ENCODE measurements at regions not wholly inside any gene's neighbourhood (a gene's known extent, or its start where the extent isn't known, plus 50 kb on each side); places are given as distances from the start of the nearest gene placed in this dataset.

DNA sequence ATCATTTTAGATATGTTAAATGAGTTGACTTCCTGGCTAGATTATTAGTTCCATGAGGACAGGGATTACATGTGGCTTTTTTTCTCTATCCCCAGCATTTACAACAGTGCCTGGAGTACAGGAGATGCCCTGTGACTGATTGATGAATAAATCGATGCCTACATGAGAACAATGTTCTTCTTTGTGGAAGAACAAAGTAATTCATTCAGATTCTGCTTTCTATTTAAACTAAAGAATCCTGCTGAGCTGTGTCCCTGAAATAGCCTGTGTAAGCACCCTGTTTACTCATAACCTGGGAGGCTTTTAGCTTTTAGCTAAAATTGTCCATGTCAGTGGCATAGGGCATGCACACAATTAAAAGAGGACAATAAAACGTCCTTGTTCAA is 125.1 kb upstream of the BTBD3 start:
- H3K4me1 ChIP-seq (ENCODE audit: insufficient read depth, low read length) = peaks cover 23% of the 10 kb centered on the region
- no peaks in the 10 kb centered on the region; the same call in 1 of the 2 replicates for H3K27me3 ChIP-seq (ENCODE audit: insufficient read depth, low read length)
- H3K4me3 ChIP-seq (ENCODE audit: low read length) = no peak overlapping the region
- no peaks in the 10 kb centered on the region for H3K36me3 ChIP-seq (ENCODE audit: insufficient read depth, low read depth, low read length)
- no peaks in the 10 kb centered on the region for H3K9me3 ChIP-seq (ENCODE audit: insufficient read depth, low read depth, low read length)
- no peak overlapping the region for H3K9ac ChIP-seq (ENCODE audit: low read depth, low read length)
- H3K27ac ChIP-seq (ENCODE audit: low read length) = no peak overlapping the region

DNA sequence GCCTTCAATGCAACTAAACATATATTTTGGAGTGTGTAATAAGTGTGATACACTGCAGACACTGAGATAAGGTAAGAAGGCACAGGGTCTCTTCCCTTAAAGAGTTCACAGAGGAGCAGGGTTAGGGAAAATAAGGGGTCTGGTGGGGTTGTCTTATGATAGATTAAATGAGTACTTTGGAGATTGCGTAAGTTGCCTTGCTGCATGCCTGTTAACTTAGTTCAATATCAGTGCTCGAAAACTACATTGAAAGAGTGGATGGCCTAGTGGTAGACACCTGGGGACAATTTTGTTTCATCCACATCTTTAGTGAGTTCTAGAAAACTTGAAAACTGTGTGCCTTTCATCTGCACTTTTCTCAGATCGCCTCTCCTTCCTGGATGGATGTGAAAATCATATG is 123.2 kb upstream of the BTBD3 start:
- H3K9ac ChIP-seq (ENCODE audit: low read depth, low read length) = no peak overlapping the region
- H3K27ac ChIP-seq (ENCODE audit: low read length) = no peak overlapping the region
- no peaks in the 10 kb centered on the region; the same call in 1 of the 2 replicates for H3K27me3 ChIP-seq (ENCODE audit: insufficient read depth, low read length)
- peaks cover 21% of the 10 kb centered on the region for H3K4me1 ChIP-seq (ENCODE audit: insufficient read depth, low read length)
- no peaks in the 10 kb centered on the region for H3K9me3 ChIP-seq (ENCODE audit: insufficient read depth, low read depth, low read length)
- no peak overlapping the region for H3K4me3 ChIP-seq (ENCODE audit: low read length)
- H3K36me3 ChIP-seq (ENCODE audit: insufficient read depth, low read depth, low read length) = no peaks in the 10 kb centered on the region

DNA sequence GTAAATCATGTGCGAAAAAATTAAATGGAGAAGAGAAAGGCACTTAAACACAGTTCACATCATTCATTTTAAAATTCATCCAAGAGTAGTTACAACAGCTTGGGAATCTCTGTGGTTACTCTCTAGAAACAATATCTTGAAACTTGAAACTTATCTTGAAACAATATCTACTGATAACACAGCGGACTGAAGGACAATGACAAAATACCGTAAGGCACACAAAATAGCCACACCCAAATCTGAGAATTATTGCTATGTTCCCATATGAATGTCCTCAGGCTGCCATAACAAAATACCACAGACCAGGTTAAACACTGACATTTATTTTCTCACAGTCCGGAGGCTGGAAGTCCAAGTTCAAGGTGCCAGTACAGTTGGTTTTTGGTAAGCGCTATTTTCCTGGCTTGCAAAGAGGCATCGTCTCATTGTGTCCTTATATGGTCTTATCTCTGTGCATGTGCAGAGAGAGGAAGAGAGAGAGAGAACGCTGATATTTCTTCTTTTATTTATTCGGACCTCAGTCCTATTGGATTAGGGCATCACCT is 122.5 kb upstream of the BTBD3 start:
- Histone ChIP-seq H3K36me3 (ENCODE audit: insufficient read depth, low read depth, low read length) (no peaks in the 10 kb centered on the region), H3K4me3 (ENCODE audit: low read length) (no peak overlapping the region), H3K9ac (ENCODE audit: low read depth, low read length) (no peak overlapping the region), H3K4me1 (ENCODE audit: insufficient read depth, low read length) (peaks cover 24% of the 10 kb centered on the region), H3K9me3 (ENCODE audit: insufficient read depth, low read depth, low read length) (no peaks in the 10 kb centered on the region), H3K27ac (ENCODE audit: low read length) (no peak overlapping the region), H3K27me3 (ENCODE audit: insufficient read depth, low read length) (no peaks in the 10 kb centered on the region; the same call in 1 of the 2 replicates)

DNA sequence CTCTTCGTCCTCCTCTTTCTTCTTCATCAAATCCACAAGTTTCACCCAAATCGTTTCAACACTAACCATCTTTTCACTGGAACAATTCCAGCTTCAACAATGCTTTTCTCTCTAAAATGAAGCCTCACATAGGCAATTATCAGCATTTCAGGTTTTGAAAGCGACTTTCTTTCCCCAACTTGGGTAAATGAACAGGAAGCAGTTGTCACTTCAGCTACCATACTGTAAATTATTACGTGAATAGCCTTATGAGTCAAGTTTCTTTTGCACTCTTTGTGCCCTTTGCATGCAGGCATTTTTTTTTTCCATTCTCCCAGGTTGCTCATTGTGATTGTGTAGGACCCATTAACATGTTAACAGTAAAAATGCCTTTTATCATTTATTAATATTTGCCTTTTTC is 121.7 kb upstream of the BTBD3 start:
- Histone ChIP-seq H3K36me3 (ENCODE audit: insufficient read depth, low read depth, low read length) (no peaks in the 10 kb centered on the region), H3K27ac (ENCODE audit: low read length) (no peak overlapping the region), H3K4me3 (ENCODE audit: low read length) (no peak overlapping the region), H3K4me1 (ENCODE audit: insufficient read depth, low read length) (peaks cover 24% of the 10 kb centered on the region), H3K9ac (ENCODE audit: low read depth, low read length) (no peak overlapping the region), H3K9me3 (ENCODE audit: insufficient read depth, low read depth, low read length) (no peaks in the 10 kb centered on the region), H3K27me3 (ENCODE audit: insufficient read depth, low read length) (no peaks in the 10 kb centered on the region; the same call in 1 of the 2 replicates)

DNA sequence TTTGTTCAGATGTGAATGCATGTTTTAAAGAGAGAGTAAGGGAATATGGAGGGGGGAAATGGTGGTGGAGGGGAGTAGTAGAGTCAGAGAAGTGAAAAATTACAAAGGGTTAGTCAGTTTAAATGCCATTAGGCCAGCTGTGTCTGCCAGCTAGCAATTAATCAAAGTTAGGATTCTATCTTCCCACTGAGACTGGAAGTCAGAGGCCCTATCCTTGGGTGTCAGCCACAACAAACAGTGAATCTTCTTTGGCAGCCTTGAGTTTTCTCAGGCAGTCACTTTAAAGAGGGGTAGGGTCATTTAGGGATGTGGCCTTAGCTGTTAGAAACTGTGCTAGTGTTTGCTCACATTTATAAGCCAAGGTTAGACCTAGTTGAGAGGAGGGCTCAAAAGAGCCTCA is 120.5 kb upstream of the BTBD3 start:
- H3K36me3 ChIP-seq (ENCODE audit: insufficient read depth, low read depth, low read length) = no peaks in the 10 kb centered on the region
- H3K9ac ChIP-seq (ENCODE audit: low read depth, low read length) = no peak overlapping the region
- H3K27ac ChIP-seq (ENCODE audit: low read length) = no peak overlapping the region
- H3K27me3 ChIP-seq (ENCODE audit: insufficient read depth, low read length) = no peaks in the 10 kb centered on the region; the same call in 1 of the 2 replicates
- H3K4me3 ChIP-seq (ENCODE audit: low read length) = no peak overlapping the region
- no peaks in the 10 kb centered on the region for H3K9me3 ChIP-seq (ENCODE audit: insufficient read depth, low read depth, low read length)
- H3K4me1 ChIP-seq (ENCODE audit: insufficient read depth, low read length) = peaks cover 14% of the 10 kb centered on the region

DNA sequence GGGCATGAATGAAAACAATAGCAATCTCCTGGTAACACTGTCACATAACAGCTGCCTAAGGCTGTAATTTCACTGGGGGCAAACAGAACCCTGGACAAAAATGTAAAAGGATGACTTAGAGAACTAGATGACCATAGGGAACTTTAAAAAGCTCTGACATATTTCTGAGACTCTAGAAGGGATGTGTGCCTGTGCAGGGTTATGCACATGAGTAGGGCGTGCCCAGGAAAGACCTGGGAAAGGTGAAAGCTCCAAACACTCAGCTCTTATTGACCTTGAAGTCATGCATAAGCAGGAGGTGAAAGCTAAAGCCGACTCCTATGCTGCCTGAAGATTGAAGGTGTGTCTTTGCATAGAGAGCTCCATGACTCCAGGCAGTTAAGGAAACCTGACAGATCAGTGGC is 118.4 kb upstream of the BTBD3 start:
- Histone ChIP-seq H3K4me3 (ENCODE audit: low read length) (no peak overlapping the region), H3K9me3 (ENCODE audit: insufficient read depth, low read depth, low read length) (no peaks in the 10 kb centered on the region), H3K9ac (ENCODE audit: low read depth, low read length) (no peak overlapping the region), H3K4me1 (ENCODE audit: insufficient read depth, low read length) (peaks cover 7% of the 10 kb centered on the region; the same call in 1 of the 2 replicates), H3K27ac (ENCODE audit: low read length) (no peak overlapping the region), H3K36me3 (ENCODE audit: insufficient read depth, low read depth, low read length) (no peaks in the 10 kb centered on the region), H3K27me3 (ENCODE audit: insufficient read depth, low read length) (no peaks in the 10 kb centered on the region; the same call in 1 of the 2 replicates)

DNA sequence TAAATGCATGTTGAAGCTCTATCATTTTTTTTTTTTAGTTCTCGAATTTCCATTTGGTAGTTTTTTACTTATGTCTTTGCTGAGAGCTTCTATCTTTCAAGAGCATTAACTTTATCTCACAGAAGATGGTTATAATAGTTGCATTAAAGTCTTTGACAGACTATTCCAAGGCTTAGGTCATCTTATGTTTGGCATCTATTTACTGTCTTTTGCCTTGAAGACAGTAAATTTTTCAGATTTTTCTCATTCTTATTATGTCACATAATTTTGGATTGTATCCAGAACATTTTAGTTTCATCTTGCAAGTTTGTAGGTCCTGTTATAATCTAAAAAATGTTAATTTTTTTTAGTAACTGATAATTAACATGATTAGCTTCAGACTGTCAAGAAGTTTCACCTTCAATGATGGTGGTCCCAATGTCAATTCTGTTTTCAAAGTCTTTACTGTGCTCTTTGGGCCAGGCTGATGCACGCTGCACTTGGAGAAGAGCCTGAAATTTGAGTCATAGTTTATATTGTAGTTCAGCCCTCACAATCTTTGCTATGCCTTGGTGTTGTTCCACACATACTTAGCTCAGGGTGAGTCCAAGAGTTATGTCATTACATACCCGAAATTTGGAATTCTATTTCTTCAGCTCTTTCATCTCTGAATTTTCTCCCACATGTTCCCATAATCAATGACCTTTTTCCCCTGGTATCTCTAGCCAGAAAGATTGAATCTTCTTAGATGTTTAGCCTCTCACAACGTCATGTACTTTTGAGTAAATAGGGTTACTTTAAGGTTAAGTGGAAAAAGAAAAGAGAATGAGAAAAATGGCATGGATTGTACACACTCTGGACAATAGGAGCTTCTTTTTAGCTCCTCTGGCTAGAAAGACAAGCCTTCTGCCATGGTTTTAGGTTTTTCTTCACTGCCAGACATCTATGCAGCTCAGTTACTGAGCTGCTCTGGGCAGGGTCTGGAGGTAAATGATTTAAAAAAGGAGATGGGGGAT is 110.3 kb upstream of the BTBD3 start:
- Histone ChIP-seq H3K36me3 (ENCODE audit: insufficient read depth, low read depth, low read length) (no peaks in the 10 kb centered on the region), H3K27ac (ENCODE audit: low read length) (no peak overlapping the region), H3K27me3 (ENCODE audit: insufficient read depth, low read length) (no peaks in the 10 kb centered on the region), H3K9me3 (ENCODE audit: insufficient read depth, low read depth, low read length) (no peaks in the 10 kb centered on the region), H3K9ac (ENCODE audit: low read depth, low read length) (no peak overlapping the region), H3K4me1 (ENCODE audit: insufficient read depth, low read length) (peaks cover 16% of the 10 kb centered on the region; the same call in 1 of the 2 replicates), H3K4me3 (ENCODE audit: low read length) (no peak overlapping the region)

DNA sequence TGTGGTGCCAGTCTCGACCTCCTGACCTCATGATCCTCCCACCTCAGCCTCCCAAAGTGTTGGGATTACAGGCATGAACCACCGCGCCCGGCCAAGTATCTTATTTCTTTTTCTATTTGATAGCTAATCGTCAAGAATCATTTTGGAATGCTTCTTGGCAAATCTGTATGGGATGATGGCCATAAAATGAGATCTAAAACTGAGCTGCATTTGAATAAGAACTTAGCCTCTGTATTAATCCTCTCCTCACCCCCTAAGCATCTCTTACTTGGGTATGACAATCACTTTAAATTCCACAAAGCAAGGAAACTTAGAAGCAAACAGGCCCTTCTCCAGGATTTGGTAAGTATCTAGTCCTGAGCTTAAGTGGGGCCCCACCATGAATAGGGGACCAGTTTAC is 108.9 kb upstream of the BTBD3 start:
- H3K27ac ChIP-seq (ENCODE audit: low read length) = no peak overlapping the region
- no peaks in the 10 kb centered on the region for H3K9me3 ChIP-seq (ENCODE audit: insufficient read depth, low read depth, low read length)
- no peaks in the 10 kb centered on the region for H3K36me3 ChIP-seq (ENCODE audit: insufficient read depth, low read depth, low read length)

DNA sequence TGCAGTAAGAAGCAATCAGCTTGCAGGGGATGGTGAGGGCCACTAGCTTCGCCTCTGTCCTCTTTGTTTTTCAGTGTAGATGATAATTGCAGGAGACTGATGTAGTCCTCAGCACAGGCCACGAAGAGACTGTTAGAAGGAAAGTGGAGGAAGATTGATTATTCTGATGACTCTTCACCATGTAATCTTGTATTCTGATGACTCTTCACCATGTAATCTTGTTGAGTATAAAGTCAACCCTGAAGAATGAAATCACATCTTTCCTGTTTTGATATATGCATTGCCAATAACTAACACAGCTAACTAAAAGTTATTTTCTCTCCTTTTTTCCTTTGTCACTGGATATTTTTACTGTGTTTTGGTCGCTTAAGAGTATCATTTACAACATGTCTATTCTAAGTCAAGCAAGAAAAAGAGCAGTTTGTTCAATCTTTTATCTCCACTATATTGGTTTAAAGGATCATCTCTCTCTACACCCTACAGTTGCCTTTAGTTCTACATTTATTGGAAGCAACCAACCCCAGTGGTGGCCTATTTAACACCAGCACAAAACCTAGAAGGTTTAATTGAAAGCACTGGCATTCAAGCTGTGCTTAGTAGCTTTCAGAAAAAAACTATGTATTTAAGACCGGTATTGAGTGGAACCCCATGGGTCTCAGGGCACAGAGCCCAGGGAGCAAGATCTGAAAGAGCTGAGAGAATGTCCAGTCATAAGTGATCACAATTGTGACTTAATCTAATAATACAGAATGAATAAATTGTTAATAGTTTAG is 107.2 kb upstream of the BTBD3 start:
- Histone ChIP-seq H3K36me3 (ENCODE audit: insufficient read depth, low read depth, low read length) (no peaks in the 10 kb centered on the region), H3K27me3 (ENCODE audit: insufficient read depth, low read length) (no peaks in the 10 kb centered on the region), H3K4me1 (ENCODE audit: insufficient read depth, low read length) (peaks cover 16% of the 10 kb centered on the region; the same call in 1 of the 2 replicates), H3K9me3 (ENCODE audit: insufficient read depth, low read depth, low read length) (no peaks in the 10 kb centered on the region), H3K27ac (ENCODE audit: low read length) (no peak overlapping the region), H3K9ac (ENCODE audit: low read depth, low read length) (no peak overlapping the region), H3K4me3 (ENCODE audit: low read length) (no peak overlapping the region)

More for the DNA sequence above, 108.9 kb upstream of the BTBD3 start:
- Histone ChIP-seq H3K4me1 (ENCODE audit: insufficient read depth, low read length) (peaks cover 16% of the 10 kb centered on the region; the same call in 1 of the 2 replicates), H3K4me3 (ENCODE audit: low read length) (no peak overlapping the region), H3K27me3 (ENCODE audit: insufficient read depth, low read length) (no peaks in the 10 kb centered on the region), H3K9ac (ENCODE audit: low read depth, low read length) (no peak overlapping the region)

DNA sequence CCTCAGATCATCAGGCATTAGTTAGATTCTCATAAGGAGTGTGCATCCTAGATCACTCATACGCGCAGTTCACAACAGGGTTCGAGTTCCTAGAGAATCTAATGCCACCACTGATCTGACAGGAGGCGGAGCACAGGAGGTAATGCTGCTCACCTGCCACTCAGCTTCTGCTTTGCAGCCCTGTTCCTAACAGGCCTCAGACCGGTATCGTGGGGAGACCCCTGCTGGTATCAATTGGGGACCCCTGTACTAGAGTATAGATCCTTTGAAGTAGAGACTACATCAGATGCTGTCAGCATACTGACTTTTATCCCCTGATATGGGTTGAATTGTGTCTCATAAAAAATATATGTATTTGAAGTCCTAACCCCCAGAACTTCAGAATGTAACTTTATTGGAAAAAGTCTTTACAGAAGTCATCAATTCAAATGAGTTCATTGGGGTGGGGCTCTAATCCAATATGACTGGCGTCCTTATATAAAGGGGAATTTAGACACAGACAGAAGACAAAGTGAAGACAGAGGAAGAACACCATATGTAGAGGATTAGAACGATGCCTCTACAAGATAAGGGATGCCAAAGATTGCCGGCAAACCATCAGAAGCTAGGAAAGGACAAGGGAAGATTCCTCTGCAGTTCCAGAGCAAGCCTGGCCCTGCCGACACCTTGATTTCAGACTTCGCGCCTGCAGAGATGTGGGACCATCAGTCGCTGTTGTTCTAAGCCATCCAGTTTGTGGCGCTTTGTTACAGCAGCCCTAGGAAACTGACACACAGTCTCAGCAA is 104.4 kb upstream of the BTBD3 start:
- Histone ChIP-seq H3K4me3 (ENCODE audit: low read length) (no peak overlapping the region), H3K27me3 (ENCODE audit: insufficient read depth, low read length) (no peaks in the 10 kb centered on the region; the same call in 1 of the 2 replicates), H3K27ac (ENCODE audit: low read length) (no peak overlapping the region), H3K9ac (ENCODE audit: low read depth, low read length) (no peak overlapping the region), H3K4me1 (ENCODE audit: insufficient read depth, low read length) (no peaks in the 10 kb centered on the region), H3K36me3 (ENCODE audit: insufficient read depth, low read depth, low read length) (no peaks in the 10 kb centered on the region), H3K9me3 (ENCODE audit: insufficient read depth, low read depth, low read length) (no peaks in the 10 kb centered on the region)

DNA sequence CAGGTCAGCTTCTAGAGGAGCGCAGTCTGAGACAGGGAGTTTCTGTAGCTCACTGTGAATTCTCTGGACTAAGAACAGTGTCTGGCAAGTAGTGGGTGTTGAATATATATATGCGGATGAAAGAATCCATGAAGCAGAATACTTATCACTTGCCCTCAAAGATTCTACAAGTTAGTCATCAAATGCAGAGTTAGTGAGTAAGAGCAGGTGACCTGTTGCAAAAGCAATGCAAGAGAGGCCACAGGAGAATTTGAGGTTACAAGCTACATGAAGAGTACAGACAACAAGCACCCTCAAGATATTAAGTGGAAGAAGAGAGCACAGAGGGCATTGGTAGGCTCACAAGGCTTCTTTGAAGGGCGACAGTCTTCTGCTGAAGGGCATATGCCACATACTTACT is 103.4 kb upstream of the BTBD3 start:
- no peak overlapping the region for H3K4me3 ChIP-seq (ENCODE audit: low read length)
- H3K9me3 ChIP-seq (ENCODE audit: insufficient read depth, low read depth, low read length) = no peaks in the 10 kb centered on the region
- H3K36me3 ChIP-seq (ENCODE audit: insufficient read depth, low read depth, low read length) = no peaks in the 10 kb centered on the region
- H3K27me3 ChIP-seq (ENCODE audit: insufficient read depth, low read length) = peaks cover 6% of the 10 kb centered on the region; the same call in 1 of the 2 replicates
- no peak overlapping the region for H3K9ac ChIP-seq (ENCODE audit: low read depth, low read length)
- no peaks in the 10 kb centered on the region for H3K4me1 ChIP-seq (ENCODE audit: insufficient read depth, low read length)
- no peak overlapping the region for H3K27ac ChIP-seq (ENCODE audit: low read length)

Data from iPS-20b (cell line).